ENCODE measurements at regions not wholly inside any gene's neighbourhood (a gene's known extent, or its start where the extent isn't known, plus 50 kb on each side); places are given as distances from the start of the nearest gene placed in this dataset.
"Not testable (repeated sequence)": the region's sequence is repeated elsewhere in the genome, so short reads cannot be mapped to it uniquely, and the experiment has no call there.

GRCh38 chr18:38790303-38790702, 1224.7 kb upstream of the CELF4 start:
- no peak for DNase-seq

GRCh38 chr18:38789141-38789540, 1223.5 kb upstream of the CELF4 start:
- no peak for DNase-seq
- no peaks in the 10 kb centered on the region for H3K36me3 ChIP-seq (replicated peaks; ENCODE audit: control insufficient read depth, insufficient read depth, low read length)

More at GRCh38 chr18:38790303-38790702, 1224.7 kb upstream of the CELF4 start:
- Histone ChIP-seq H3K4me3 (ENCODE audit: insufficient read depth, low read depth, low read length) (no peak overlapping the region), H3K27me3 (ENCODE audit: control insufficient read depth, insufficient read depth, low read length) (no peaks in the 10 kb centered on the region), H3K36me3 (replicated peaks; ENCODE audit: control insufficient read depth, insufficient read depth, low read length) (no peaks in the 10 kb centered on the region)

DNA sequence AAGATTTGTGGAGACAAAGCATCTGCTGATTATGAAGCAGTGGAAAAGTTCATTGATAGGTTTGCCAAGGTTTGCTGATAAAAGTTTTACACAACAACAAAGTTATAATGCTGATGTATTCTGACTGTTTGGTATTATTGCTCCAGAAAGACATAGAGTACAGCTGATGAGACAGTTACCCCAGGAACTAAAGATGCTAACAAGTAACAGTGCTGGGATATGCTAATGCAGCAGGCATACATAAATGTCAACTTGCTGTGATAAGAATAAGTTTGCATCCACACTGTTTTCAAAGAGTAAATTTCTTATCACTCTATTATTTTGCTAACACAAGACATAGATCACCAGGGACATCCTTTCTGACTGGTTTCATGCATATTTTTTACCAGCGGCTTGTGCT, 1221.3 kb upstream of the CELF4 start:
- Histone ChIP-seq H3K27me3 (ENCODE audit: control insufficient read depth, insufficient read depth, low read length) (no peaks in the 10 kb centered on the region), H3K36me3 (replicated peaks; ENCODE audit: control insufficient read depth, insufficient read depth, low read length) (no peaks in the 10 kb centered on the region), H3K4me3 (ENCODE audit: insufficient read depth, low read depth, low read length) (no peak overlapping the region)
- DNase-seq: no peak

More at GRCh38 chr18:38789141-38789540, 1223.5 kb upstream of the CELF4 start:
- Histone ChIP-seq H3K27me3 (ENCODE audit: control insufficient read depth, insufficient read depth, low read length) (no peaks in the 10 kb centered on the region), H3K4me3 (ENCODE audit: insufficient read depth, low read depth, low read length) (no peak overlapping the region)

DNA sequence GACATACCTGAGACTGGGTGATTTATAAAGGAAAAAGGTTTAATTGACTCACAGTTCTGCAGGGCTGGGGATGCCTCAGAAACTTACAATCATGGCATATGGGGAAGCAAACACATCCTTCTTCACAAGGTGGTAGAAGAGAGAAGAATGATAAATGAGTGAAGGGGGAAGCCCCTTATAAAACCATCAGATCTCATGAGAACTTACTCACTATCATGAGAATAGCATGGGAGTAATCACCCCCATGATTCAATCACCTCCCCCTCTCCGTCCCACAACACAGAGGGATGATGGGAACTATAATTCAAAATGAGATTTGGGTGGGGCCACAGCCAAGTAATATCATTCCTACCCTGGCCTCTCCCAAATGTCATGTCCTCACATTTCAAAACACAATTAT, 1206.0 kb upstream of the CELF4 start:
- H3K36me3 ChIP-seq (replicated peaks; ENCODE audit: control insufficient read depth, insufficient read depth, low read length); H3K27me3 ChIP-seq (ENCODE audit: control insufficient read depth, insufficient read depth, low read length); DNase-seq; H3K4me3 ChIP-seq (ENCODE audit: insufficient read depth, low read depth, low read length): not testable (repeated sequence)

GRCh38 chr18:38768504-38768903, 1202.9 kb upstream of the CELF4 start:
- no peaks in the 10 kb centered on the region for H3K27me3 ChIP-seq (ENCODE audit: control insufficient read depth, insufficient read depth, low read length)
- no peak for DNase-seq

DNA sequence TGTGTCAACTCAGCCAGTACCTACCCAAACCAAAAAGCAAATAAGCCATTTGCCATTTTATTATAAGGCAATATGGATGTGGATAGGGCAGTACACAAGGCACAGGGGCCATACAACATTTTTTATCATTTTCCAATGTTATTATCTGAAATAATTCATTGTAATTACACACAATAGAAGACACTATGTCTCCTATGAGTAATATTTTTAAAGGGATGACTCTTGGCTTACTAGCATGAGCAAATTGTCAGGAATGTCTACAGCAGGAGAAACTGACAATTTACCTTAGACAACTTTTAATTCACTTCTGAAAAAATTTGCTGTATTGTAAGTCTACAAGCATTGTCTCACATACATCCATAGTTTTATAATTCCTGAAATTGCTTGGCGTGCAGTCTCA, 1193.9 kb upstream of the CELF4 start:
- Histone ChIP-seq H3K4me3 (ENCODE audit: insufficient read depth, low read depth, low read length) (no peak overlapping the region), H3K27me3 (ENCODE audit: control insufficient read depth, insufficient read depth, low read length) (no peaks in the 10 kb centered on the region), H3K36me3 (replicated peaks; ENCODE audit: control insufficient read depth, insufficient read depth, low read length) (no peaks in the 10 kb centered on the region)
- no peak for DNase-seq

More at GRCh38 chr18:38768504-38768903, 1202.9 kb upstream of the CELF4 start:
- no peak overlapping the region for H3K4me3 ChIP-seq (ENCODE audit: insufficient read depth, low read depth, low read length)
- no peaks in the 10 kb centered on the region for H3K36me3 ChIP-seq (replicated peaks; ENCODE audit: control insufficient read depth, insufficient read depth, low read length)

- Histone ChIP-seq H3K4me3 (ENCODE audit: insufficient read depth, low read depth, low read length) (no peak overlapping the region), H3K27me3 (ENCODE audit: control insufficient read depth, insufficient read depth, low read length) (no peaks in the 10 kb centered on the region), H3K36me3 (replicated peaks; ENCODE audit: control insufficient read depth, insufficient read depth, low read length) (no peaks in the 10 kb centered on the region)
- DNase-seq: no peak
These were observed 1190.8 kb upstream of the CELF4 start for GRCh38 chr18:38756436-38756835.

GRCh38 chr18:38752430-38752829, 1186.8 kb upstream of the CELF4 start:
- Histone ChIP-seq H3K27me3 (ENCODE audit: control insufficient read depth, insufficient read depth, low read length) (no peaks in the 10 kb centered on the region), H3K4me3 (ENCODE audit: insufficient read depth, low read depth, low read length) (no peak overlapping the region), H3K36me3 (replicated peaks; ENCODE audit: control insufficient read depth, insufficient read depth, low read length) (no peaks in the 10 kb centered on the region)
- no peak for DNase-seq

- no peak for DNase-seq
- Histone ChIP-seq H3K36me3 (replicated peaks; ENCODE audit: control insufficient read depth, insufficient read depth, low read length) (no peaks in the 10 kb centered on the region), H3K27me3 (ENCODE audit: control insufficient read depth, insufficient read depth, low read length) (no peaks in the 10 kb centered on the region), H3K4me3 (ENCODE audit: insufficient read depth, low read depth, low read length) (no peak overlapping the region)
These were observed 1186.3 kb upstream of the CELF4 start for GRCh38 chr18:38751898-38752297.

DNA sequence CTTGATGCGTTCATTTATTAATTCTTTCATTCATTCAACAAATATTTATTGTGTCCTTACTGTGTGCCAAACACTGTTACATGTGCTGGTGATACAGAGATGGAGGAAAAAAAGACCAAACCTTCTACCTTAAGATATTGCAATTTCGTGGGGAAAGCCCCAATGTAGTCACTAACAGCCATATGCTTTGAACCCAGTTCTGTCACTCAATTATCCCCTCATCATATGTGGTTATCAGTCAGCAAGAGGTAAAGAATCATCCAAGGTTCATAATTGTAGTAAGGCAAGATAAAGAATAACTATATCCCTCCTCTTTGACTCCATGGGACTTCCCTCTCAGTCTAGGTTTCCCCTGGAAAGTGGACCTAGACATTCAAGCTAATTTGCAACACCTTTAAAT, 1185.6 kb upstream of the CELF4 start:
- no peaks in the 10 kb centered on the region for H3K36me3 ChIP-seq (replicated peaks; ENCODE audit: control insufficient read depth, insufficient read depth, low read length)
- H3K27me3 ChIP-seq (ENCODE audit: control insufficient read depth, insufficient read depth, low read length): no peaks in the 10 kb centered on the region
- DNase-seq: no peak
- H3K4me3 ChIP-seq (ENCODE audit: insufficient read depth, low read depth, low read length): no peak overlapping the region

DNA sequence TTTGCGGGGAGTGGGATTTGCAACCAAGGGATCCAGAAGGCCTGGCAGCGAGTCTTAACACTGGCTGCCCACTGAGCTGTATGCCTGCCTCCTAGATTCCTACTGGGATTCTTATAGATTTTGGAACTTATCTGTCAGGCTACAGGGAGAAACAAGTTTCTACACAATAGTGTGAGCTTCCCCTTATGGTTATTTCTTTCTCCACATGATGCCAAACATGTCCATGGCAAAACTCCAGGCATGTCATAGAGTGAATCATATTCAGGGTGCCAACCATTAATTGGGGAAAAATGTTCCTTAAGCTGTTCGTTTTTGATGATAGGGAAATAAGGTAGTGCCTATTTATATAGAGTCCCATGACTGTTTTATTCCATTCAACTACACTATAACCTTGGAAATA, 1185.2 kb upstream of the CELF4 start:
- no peak for DNase-seq
- H3K4me3 ChIP-seq (ENCODE audit: insufficient read depth, low read depth, low read length): no peak overlapping the region
- no peaks in the 10 kb centered on the region for H3K27me3 ChIP-seq (ENCODE audit: control insufficient read depth, insufficient read depth, low read length)
- H3K36me3 ChIP-seq (replicated peaks; ENCODE audit: control insufficient read depth, insufficient read depth, low read length): no peaks in the 10 kb centered on the region

DNA sequence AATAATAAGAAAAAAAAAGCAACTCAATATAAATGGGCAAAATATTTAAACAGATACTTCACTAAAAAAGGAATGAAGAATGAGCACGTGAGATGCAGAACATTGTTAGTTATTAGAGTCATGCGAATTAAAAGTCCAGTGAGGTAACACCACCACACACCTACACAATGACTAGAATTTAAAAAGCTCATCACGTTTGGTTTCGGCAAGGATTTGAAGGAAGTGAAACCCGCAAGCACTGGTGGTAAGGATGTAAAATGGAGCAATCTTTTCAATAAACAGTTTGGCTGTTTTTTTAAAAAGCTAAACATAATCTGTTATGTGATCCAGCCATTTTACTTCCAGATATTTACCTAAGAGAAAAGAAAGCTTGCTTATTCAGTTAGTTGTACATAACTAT, 1181.6 kb upstream of the CELF4 start:
- Histone ChIP-seq H3K36me3 (replicated peaks; ENCODE audit: control insufficient read depth, insufficient read depth, low read length) (no peaks in the 10 kb centered on the region), H3K27me3 (ENCODE audit: control insufficient read depth, insufficient read depth, low read length) (no peaks in the 10 kb centered on the region), H3K4me3 (ENCODE audit: insufficient read depth, low read depth, low read length) (no peak overlapping the region)
- DNase-seq: no peak

GRCh38 chr18:38720181-38720580, 1154.6 kb upstream of the CELF4 start:
- H3K36me3 ChIP-seq (replicated peaks; ENCODE audit: control insufficient read depth, insufficient read depth, low read length); DNase-seq; H3K4me3 ChIP-seq (ENCODE audit: insufficient read depth, low read depth, low read length); H3K27me3 ChIP-seq (ENCODE audit: control insufficient read depth, insufficient read depth, low read length): not testable (repeated sequence)

DNA sequence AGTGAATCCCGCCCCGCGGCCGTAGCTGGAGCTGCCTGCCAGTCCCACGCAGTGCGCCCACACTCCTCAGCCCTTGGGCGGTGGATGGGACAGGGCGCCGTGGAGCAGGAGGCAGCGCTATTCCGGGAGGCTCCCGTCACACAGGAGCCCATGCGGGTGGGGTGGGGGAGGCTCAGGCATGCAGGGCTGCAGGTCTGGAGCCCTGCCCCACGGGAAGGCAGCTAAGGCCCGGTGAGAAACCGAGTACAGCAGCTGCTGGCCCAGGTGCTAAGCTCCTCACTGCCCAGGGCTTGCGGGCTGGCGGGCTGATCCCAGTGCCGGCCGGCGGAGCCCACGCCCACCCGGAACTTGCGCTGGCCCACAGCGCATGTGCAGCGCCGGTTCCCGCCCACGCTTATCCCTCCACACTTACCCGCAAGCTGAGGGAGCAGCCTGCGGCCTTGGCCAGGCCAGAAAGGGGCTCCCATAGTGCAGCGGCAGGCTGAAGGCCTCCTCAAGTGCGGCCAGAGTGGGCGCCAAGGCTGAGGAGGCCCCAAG, 1152.8 kb upstream of the CELF4 start:
- Histone ChIP-seq H3K4me3 (ENCODE audit: insufficient read depth, low read depth, low read length) (no peak overlapping the region), H3K27me3 (ENCODE audit: control insufficient read depth, insufficient read depth, low read length) (no peaks in the 10 kb centered on the region), H3K36me3 (replicated peaks; ENCODE audit: control insufficient read depth, insufficient read depth, low read length) (no peaks in the 10 kb centered on the region)
- DNase-seq: no peak

DNA sequence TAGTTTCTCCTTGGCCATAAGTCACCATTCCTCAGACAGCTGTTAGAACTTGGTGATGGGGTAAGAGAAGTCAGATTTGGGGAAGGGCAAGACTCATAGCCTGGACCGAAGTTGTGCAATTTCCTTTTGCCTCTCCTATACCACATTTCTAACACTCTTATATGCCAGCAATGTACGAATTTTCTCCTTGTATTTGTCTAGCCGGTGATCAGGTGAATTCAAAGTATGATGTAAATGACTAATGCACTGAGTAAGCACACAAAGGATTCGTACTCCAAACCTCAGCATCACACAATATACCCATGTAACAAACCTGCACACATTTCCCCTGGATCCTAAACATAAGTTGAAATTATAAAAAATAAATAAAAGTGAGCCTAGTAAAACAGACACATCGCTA, 1143.5 kb upstream of the CELF4 start:
- H3K36me3 ChIP-seq (replicated peaks; ENCODE audit: control insufficient read depth, insufficient read depth, low read length): no peaks in the 10 kb centered on the region
- H3K4me3 ChIP-seq (ENCODE audit: insufficient read depth, low read depth, low read length): no peak overlapping the region
- H3K27me3 ChIP-seq (ENCODE audit: control insufficient read depth, insufficient read depth, low read length): no peaks in the 10 kb centered on the region
- DNase-seq: no peak

DNA sequence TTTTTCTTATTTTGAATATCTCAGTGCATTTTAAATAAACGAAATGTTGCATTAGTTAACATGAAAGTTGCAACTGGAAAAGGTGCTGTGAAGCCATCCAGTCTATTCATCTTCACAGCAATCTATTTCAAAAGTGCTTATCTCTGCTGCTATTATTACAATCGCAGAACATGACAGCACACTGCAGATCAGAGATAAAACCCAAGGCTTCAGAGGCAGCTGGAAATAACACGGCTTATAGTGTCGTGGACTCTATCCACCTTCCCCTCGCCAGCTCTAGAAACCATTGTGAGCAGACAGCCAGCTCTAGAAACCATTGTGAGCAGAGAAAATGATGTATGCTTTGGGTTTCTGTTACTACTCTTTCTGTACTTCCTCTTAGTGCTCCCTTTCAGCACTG, 1140.8 kb upstream of the CELF4 start:
- no peaks in the 10 kb centered on the region for H3K27me3 ChIP-seq (ENCODE audit: control insufficient read depth, insufficient read depth, low read length)
- no peak overlapping the region for H3K4me3 ChIP-seq (ENCODE audit: insufficient read depth, low read depth, low read length)
- no peaks in the 10 kb centered on the region for H3K36me3 ChIP-seq (replicated peaks; ENCODE audit: control insufficient read depth, insufficient read depth, low read length)
- DNase-seq: no peak
